IPS-NIHi7 (cell line): ENCODE measurements at regions not wholly inside any gene's neighbourhood (a gene's known extent, or its start where the extent isn't known, plus 50 kb on each side); places are given as distances from the start of the nearest gene placed in this dataset.
"Not testable (repeated sequence)": the region's sequence is repeated elsewhere in the genome, so short reads cannot be mapped to it uniquely, and the experiment has no call there.

Experiments used
- DNase-seq: peaks from one replicate; pipeline ENCODE4 v3.0.0; 2012; ENCODE audit warnings: mixed read lengths; ENCODE audit errors: extremely low spot score

DNA sequence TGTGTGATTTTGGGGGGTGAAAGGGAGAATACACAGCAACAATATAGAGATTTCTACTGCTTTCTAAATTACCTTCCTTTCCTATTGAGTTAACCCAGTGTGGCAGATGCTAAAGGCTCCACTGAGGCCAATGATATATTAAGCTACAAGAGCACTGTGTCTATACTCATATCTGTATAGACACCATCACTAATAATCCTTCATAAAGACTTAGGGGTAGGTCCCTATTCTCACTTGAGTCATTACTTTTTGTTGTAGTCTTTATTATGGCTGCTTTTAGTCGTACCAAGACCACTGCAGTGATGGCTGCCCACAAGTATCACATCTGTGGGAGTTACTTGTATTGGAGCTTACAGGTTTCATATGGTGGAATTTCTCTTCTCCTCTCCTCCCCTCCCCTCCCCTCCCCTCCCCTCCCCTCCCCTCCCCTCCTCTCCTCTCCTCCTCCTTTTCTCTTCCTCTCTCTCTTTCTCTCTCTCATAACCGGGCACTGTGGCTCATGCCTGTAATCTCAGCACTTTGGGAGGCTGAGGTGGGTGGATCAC lies 637.6 kb downstream of the ADCYAP1 start:
- DNase-seq = no peak

DNA sequence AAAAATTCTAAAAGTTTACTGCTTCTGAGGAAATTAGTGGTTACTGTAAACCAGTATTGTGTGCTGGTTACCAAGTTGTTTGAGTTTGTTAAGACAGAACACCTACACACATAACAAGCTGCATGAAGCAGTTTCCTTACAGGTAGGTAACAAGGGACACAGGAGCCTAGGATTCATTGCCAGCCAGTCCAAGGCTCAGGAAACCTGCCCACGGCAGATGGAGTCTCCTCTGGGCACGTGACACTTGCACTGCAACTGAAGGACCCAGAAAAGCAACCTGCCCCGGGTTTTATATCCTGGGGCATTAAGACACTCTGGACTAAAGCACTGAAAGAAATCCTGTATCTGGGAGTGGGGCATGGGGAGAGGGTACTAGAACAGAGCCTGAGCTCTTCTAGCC lies 639.3 kb downstream of the ADCYAP1 start:
- no peak for DNase-seq

DNA sequence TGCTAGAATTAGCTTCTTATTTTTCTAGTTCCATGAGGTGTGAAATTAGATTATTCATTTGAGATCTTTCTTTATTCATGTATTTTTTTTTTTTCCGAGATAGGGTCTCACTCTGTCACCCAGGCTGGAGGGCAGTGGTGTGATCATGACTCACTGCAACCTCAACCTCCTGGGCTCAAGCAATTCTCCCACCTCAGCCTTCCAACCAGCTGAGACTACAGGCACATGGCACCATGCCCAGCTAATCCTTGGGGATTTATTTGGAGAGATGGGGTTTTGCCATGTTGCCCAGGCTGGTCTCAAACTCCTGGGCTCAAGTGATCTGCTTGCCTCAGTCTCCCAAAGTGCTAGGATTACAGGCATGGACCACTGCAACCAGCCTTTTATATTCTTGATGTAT lies 653.0 kb downstream of the ADCYAP1 start:
- not testable (repeated sequence) for DNase-seq

DNA sequence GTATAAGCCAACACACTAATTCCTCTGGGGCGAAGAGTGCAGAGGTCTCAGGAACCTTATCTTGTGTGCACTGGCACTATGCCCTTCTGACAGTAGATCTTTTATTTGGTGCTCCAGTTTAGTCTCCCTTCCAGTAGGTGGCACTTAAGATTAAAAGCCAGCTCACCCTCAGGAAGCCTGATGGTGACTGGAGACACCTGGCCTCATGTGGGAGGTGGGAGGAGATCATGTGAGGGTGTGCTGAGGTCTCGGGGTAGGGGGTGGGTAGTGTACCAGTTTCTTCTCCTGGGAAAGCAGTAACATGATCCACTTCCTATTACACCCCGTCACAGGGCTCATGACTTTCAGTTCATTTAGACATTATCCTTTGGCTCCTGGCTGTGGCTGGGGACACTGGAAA lies 654.9 kb downstream of the ADCYAP1 start:
- DNase-seq = peak; percentile 18

DNA sequence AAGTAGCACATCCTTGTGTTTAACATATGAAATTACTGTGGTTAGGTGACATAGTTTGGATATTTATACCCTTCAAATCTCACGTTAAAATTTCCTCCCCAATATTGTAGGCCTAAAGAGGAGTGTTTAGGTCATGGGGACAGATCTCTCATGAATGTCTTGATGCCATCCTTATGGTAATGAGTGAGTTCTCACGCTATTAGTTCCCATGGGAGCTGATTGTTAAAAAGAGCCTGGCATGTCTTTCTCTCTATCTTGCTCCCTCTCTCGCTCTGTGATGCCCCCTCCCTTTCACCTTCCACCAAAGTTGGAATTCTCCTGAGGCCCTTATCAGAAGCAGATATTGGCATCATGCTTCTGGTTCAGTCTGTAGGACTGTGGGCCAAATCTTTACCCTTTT lies 660.1 kb downstream of the ADCYAP1 start:
- DNase-seq = no peak

DNA sequence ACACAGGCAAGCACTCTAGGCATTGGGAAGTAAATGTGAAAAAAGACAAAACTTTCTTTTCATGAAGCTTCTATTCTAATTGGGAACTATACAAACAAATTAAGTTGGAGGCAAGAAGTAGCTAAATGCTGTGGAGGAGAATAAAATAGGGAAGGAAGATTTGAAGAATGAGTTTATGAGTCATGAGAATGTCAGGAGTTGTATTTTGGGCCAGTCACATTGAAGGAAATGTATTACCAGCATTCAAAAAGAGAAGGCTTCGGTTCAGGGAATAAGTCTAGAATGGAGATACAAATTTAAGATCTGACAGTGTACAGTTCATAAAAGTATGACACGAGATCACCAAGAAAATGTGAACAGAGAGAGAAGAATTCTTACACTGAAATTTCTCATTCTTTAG lies 666.5 kb downstream of the ADCYAP1 start:
- DNase-seq = no peak

DNA sequence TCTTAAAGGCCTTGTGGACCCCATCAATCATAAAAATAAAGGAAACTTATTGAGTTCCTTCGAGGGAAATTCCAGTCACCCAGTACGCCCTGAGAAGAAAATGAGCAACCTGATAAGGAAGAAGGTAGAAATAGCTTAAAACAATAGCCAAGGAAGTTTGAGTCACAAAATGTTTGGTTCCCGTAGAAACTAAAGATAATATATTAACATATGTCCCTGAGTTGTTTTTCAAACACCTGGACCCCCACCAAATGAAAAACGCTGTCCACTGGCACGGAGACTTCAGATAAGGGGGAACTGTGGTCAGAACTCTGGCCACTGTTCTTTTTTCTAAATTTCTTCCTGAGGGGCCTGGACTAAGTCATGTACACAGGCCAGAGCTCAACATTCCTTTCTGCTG lies 669.1 kb downstream of the ADCYAP1 start:
- DNase-seq = no peak

DNA sequence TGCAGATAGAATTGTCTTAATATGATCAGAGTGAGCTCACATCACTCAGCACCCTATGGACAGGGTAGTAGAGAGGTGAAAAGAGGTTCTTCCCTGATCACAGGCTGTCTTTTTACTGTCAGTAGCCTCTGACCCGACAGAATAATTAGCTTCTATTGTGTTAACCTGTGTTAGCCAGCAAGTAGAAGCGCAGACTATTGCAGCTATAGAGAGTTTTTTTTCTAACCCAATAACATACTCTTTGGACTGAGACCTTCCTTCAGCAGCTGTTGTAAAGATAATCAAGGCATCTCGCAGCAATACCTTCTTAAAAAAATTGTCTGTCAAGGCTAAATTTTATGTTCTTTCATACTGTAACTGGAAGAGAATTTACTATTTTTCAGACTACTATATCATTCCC lies 670.4 kb downstream of the ADCYAP1 start:
- no peak for DNase-seq

DNA sequence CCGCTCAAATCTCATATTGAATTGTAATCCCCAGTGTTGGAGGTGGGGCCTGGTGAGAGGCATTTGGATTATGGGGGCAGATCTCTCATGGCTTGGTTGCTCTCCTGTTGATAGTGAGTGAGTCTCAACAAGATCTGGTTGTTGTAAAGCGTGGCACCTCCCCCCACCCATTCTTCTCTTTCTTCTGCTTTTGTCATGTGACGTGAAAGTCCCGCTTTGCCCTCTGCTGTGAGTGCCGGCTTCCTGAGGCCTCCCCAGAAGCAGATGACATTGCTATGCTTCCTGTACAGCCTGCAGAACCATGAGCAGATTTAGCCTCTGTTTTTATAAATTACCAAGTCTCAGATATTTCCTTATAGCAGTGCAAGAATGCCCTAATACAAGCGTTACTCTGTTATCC lies 673.8 kb downstream of the ADCYAP1 start:
- DNase-seq = no peak

DNA sequence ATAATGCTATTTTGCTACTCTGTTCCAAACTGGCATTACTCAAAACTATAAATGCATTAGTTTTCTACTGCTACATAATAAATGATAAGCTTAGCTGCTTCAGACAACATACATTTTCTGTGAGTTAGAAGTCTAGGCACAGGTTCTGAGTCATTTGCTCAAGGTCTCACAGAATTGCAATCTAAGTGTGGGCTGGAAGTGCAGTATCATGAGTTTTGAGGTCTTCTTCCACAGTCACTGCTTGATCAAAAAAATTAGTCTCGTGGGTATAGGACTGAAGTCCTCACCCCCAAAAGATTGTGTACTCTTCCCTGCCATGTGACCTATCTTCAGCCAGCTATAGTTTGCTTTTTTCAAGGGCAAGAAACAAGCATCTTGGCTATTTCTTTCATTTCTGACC lies 676.9 kb downstream of the ADCYAP1 start:
- no peak for DNase-seq

DNA sequence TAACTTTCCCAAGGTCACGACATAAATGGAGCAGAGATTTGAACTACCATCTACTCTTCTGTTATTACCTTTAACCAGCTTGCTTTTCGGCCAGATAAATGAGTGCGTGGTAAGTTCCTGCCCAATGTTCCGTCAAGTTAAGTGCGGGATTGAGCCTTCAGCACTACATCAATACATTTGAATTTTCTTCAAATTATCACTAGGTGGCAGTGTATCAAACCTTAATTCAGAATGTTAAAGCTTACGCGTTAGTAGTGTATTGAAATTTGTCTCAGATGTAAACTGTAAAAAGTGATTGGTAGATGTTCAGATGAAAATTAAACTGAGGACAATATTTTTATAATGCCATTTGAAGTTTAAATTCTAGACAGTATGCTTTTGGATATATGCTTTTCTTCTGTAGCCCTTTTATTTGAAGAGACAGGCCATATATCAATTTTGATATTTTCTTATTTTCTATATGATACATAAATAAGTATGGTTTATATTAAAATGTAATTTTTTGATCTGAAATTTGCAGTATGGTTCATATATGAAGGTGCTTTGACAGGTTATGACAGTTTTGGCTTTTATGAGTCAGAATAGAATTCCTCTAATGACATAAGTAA lies 681.3 kb downstream of the ADCYAP1 start:
- peak; percentile 30 for DNase-seq

DNA sequence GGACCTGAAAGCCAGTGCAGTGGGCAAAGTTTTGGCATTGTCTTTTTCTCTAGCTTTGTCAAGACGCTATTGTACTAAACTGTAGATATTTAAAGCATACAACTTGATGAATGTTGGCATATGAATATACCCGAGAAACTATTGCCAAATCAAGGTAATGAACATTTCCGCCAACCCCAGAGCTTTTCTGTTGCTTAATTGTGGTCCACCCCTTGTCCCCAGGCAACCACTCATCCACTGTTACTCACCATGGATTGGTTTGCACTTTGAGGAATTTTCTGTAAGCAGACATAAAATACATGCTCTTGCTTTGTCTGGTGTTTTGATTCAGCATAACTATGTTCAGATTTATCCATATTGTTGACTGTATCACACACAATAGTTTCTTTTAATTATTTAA lies 688.4 kb downstream of the ADCYAP1 start:
- DNase-seq = no peak

DNA sequence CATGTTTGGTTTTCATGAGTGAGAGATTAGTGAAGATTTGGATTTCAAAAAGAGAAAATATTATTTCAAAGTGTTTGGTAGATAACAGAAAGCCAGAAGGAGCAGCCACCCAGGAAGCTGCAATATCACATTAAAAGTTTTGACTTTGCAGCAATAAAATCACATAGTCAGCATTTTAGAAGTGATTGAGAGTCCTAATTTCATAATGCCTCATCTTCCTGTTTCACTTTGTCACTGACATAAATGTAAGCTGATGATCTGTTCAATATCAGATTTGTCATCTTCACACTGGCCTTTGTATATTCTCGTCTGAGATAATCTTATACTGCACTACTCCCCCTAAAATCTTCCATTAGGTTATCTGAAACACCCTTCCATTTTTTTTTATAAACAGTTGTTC lies 690.5 kb downstream of the ADCYAP1 start:
- no peak for DNase-seq

DNA sequence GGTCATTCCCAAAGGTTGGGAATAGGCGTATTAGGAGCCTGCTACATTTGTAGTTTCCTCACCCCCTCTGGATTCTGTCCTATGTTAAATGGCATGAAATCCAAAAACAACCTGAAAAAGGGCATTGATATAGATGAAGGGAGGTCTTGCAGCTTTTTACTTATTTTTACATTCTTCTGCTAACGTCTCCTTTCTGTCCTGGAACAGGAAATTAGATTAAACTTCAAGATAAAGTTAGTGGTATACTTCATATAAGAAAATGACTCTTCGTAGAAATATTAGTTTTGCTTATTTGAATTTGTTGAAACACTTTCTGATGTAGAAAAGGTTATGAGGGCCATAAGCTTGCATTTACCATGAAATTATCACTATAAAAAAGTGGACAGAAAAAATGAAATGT lies 694.5 kb downstream of the ADCYAP1 start:
- DNase-seq = no peak

DNA sequence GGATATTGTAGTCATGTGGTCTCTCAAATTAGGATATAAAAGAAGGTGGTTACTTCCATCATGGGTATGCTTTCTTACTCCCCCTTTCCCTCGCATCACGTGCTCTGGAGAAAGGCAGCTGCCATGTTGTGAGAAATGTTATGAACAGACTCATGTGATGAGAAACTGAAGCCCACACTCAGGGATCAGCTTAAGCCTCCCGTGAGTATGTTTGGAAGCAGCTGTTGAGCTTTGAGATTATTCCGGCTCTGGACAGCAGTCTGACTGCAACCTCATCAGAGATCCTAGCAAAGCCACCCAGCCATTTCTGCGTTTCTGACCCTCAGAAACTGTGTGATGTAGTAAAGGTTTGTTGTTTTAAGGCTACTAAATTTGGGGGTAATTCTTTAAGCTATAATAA lies 700.1 kb downstream of the ADCYAP1 start:
- DNase-seq = no peak

DNA sequence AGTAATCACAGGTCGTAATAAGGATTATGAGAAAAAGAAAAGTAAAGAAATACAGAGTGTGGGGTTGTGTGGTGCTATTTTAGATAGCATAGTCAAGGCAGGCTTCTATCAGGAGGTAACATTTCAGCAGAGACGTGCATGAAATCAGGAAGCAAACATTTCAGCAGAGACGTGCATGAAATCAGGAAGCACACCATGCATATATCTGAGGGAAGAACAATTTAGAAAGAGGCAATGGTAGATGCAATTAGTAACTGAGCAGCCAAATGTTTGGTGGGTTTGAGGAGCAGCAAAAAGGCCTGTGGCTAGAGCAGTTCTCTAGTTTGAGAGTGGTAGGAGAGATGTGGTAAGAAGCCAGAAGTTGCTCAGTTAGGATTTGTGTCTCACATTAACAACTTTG lies 713.7 kb downstream of the ADCYAP1 start:
- no peak for DNase-seq

DNA sequence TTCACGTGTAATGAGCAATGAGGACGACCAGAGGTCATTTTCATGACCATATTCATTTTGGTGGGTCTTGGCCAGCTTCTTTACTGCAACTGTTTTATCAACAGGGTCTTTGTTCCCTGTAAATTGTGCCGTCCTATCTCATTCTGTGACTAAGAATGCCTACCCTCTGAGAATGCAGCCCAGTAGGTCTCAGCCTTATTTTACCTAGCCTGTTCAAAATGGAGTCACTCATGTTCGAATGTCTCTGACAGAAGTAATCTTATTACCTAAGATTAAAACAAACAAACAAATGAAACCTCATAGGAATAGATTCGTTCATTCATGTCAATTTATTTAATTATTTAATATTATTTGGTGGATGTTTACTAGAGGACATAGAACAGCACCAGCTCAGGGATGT lies 714.8 kb downstream of the ADCYAP1 start:
- no peak for DNase-seq

DNA sequence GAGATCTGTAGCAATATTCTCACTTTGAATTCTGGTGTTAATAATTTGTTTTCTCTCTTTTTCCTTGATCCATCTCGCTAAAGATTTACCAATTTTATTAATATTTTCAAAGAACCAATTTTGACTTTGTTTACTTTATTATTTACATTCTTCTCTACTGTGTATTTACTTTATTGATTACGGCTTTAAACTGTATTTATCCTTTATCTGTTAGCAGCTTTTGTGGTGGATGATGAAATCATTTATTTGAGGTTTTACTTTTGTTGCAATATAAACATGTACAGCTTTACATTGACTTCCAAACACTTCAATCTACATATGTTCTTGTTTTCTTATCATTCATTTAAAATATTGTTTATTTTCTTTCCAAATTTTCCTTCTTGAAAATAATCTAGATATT lies 719.9 kb downstream of the ADCYAP1 start:
- no peak for DNase-seq

DNA sequence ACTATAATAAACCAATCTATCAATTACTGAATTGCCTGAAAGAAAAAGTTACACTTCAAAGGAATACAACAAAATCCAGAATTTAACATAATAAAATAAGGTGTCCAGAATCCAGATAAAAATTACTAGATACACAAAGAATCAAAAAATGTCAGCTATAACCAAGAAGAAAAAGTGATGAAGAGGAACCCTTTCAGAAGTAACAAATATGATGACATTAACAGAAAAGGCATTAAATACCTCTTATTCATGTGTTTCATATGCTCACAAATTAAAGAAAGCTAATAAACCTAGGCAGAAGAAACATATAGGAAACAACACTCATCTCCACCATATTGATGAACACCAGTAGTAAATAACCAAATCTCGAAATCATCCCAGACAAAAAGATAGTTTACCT lies 722.8 kb downstream of the ADCYAP1 start:
- DNase-seq = no peak

DNA sequence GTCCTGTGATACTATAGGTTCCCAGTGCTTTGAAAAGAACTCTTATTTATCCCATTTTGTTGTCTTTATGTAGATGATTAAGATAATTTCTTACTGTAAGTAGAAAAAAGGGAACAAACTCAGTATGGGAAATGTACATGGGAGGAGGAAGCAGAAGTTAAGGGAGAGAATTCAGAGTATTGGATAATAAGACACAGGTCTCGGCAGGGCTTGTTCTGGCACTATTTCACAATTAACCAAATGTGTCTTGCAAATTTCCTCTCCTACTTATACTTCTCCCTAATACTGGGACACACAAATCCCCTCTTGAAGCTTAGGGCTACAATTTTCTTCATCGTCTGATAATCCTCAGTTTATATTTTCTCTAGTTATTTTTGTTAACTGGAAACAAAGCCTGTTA lies 744.0 kb downstream of the ADCYAP1 start:
- no peak for DNase-seq

DNA sequence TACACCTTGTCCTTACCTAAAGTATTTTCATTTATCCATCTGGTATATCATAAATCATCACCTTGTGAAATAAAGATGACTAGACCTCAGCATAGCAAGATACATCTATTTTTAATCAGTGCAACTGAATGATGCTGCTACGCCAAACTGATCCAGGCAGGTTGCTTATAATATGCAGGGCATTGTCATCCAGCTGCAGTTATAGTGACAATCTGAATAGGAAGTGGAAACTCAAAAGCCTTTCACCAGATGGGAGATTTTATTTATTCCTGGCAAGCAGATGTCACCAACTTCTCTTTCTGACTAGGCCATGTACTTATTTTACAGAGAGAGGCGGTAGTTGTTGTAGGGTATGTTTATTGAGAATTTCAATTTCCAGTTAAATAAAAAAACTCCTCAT lies 747.3 kb downstream of the ADCYAP1 start:
- DNase-seq = no peak

DNA sequence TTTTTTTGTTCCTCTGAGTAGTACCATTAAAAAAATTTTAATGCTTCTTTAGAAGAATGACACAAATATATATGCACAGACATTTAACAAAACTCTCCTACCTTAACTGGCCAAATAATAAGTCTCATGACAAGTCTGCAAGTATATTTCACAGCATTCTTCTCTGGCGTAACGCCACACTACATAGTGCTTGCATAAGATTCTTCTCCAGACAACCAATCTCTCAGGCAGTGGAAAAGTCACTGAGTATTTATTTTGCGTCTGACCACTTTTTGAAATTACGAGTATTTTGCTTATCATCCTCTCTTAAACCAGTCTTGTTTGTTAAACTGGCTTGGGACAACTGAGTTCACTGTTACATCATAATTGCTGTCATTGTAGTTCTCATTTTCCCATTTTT lies 749.2 kb downstream of the ADCYAP1 start:
- DNase-seq = no peak

DNA sequence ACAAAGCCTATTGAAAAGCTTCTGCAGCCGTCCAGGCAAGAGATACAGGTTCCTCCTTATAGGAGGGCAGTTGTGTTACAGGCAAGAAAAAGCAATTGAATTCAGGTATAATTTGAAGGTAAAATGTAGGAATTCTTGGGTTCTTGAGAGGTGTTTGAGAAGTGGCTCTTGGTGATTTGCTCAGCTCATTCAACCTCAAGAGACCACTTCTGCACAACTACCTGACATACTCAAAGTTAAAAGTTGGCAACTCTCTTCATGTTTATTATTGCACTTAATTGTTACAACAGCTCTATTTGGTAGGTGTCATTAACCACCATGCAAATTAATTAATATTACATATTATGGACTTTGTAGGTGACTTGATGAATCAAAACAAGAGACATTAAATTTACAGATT lies 753.2 kb downstream of the ADCYAP1 start:
- no peak for DNase-seq

DNA sequence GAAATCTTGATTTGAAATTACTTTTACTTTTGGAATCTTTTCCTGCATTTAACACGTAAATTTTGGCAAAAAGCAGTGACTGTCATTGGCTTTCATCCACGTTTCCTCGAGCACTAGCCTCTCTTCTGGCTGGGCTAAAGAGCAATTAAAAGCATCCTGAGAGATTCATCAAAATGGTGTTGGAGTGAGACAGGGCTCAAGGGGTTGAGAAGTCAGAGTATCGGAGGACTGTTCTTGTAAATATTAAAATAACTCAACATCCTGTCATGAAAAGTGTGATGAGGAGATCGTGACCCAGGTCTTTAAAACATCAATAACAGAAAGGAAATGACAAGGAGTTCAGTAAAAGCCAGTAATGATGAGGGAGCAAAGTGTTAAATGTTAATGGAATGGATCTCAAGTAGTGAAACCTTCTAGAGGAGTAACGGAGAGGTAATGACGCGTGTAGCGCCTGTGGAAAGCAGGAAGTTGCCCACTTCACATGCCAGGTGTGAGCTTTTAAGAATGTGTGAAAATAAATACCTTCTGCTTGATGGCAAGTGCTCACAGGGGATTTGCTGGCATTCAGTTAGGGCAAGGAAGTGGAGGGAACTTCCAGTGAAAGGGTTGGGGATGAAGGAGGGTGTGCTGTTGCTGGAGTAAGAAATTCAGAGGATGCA lies 754.4 kb downstream of the ADCYAP1 start:
- DNase-seq = no peak
